ENCODE measurements at regions not wholly inside any gene's neighbourhood (a gene's known extent, or its start where the extent isn't known, plus 50 kb on each side); places are given as distances from the start of the nearest gene placed in this dataset.

DNA sequence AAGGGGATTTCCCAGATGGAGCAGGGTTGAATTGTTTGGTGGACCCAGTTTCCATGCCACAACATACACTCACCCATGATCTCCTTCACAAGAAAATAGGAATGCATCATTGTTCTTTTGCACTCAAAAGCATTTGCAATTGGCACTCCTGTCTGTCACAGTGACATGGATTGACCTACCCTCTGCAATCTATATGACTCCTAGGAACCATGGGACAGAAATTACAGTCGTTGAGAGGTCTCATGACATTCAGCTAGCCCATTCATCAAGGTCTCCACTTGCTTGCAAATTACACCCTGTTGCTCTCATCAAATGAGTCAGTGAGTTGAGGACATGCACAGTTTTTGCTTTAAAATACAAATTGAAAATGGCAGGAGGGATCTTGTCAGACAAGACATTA is 448.5 kb downstream of the LPIN1 start:
- no peak overlapping the region for H3K27ac ChIP-seq (ENCODE audit: low read depth, low read length)
- H3K27me3 ChIP-seq (ENCODE audit: control insufficient read depth, insufficient read depth, low read length): no peaks in the 10 kb centered on the region
- H3K4me3 ChIP-seq (ENCODE audit: low read depth, low read length): no peak overlapping the region
- no peaks in the 10 kb centered on the region for H3K36me3 ChIP-seq (ENCODE audit: control insufficient read depth, insufficient read depth, low read length)
- H3K4me1 ChIP-seq (ENCODE audit: control insufficient read depth, insufficient read depth, low read length): no peaks in the 10 kb centered on the region
- peaks cover 9% of the 10 kb centered on the region; the same call in 1 of the 2 replicates for H3K9me3 ChIP-seq (ENCODE audit: control insufficient read depth, insufficient read depth, low read depth, low read length)
- no peak overlapping the region for H3K9ac ChIP-seq (ENCODE audit: low read length)

DNA sequence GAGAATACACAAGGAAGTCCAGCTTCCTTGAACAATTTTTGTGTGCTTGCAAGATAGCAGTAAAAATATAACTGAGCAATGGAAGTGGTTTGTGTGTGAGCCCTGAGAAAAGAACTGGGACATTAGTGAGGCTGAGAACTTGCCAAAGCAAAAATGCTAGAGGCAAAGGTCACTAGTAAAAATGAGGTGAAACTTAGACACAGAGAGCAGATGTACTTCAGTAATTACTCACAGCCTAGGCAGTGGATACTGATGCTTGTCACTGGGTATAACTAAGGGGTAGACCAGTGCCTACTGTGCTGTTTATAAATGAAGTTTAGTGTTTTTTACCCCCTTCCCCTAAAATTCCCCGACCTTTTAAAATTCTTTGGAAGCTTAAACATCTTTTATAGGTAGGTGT is 450.1 kb downstream of the LPIN1 start:
- H3K27ac ChIP-seq (ENCODE audit: low read depth, low read length): no peak overlapping the region
- H3K36me3 ChIP-seq (ENCODE audit: control insufficient read depth, insufficient read depth, low read length): no peaks in the 10 kb centered on the region
- no peaks in the 10 kb centered on the region for H3K4me1 ChIP-seq (ENCODE audit: control insufficient read depth, insufficient read depth, low read length)
- no peaks in the 10 kb centered on the region for H3K27me3 ChIP-seq (ENCODE audit: control insufficient read depth, insufficient read depth, low read length)
- H3K9ac ChIP-seq (ENCODE audit: low read length): no peak overlapping the region
- no peak overlapping the region for H3K4me3 ChIP-seq (ENCODE audit: low read depth, low read length)
- H3K9me3 ChIP-seq (ENCODE audit: control insufficient read depth, insufficient read depth, low read depth, low read length): peaks cover 9% of the 10 kb centered on the region; the same call in 1 of the 2 replicates

DNA sequence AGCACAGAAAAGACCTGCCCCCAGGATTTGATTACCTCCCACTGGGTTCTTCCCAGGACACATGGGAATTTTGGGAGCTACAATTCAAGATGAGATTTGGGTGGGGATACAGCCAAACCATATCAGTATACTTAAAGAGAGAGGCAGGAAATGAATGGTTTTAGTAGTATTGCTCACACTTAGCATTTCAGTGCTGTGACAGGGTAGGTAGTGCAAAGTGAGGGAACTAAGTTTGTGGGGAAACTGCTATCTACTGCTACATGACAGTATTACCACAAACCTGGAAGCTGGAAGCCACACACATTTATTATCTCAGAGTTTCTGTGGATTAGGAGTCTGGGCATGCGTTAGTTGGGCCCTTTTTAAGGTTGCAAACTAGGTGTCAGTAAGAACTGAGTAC is 450.7 kb downstream of the LPIN1 start:
- no peak overlapping the region for H3K9ac ChIP-seq (ENCODE audit: low read length)
- H3K27me3 ChIP-seq (ENCODE audit: control insufficient read depth, insufficient read depth, low read length): no peaks in the 10 kb centered on the region
- H3K36me3 ChIP-seq (ENCODE audit: control insufficient read depth, insufficient read depth, low read length): no peaks in the 10 kb centered on the region
- H3K27ac ChIP-seq (ENCODE audit: low read depth, low read length): no peak overlapping the region
- H3K4me3 ChIP-seq (ENCODE audit: low read depth, low read length): no peak overlapping the region
- no peaks in the 10 kb centered on the region for H3K4me1 ChIP-seq (ENCODE audit: control insufficient read depth, insufficient read depth, low read length)
- peaks cover 9% of the 10 kb centered on the region; the same call in 1 of the 2 replicates for H3K9me3 ChIP-seq (ENCODE audit: control insufficient read depth, insufficient read depth, low read depth, low read length)

DNA sequence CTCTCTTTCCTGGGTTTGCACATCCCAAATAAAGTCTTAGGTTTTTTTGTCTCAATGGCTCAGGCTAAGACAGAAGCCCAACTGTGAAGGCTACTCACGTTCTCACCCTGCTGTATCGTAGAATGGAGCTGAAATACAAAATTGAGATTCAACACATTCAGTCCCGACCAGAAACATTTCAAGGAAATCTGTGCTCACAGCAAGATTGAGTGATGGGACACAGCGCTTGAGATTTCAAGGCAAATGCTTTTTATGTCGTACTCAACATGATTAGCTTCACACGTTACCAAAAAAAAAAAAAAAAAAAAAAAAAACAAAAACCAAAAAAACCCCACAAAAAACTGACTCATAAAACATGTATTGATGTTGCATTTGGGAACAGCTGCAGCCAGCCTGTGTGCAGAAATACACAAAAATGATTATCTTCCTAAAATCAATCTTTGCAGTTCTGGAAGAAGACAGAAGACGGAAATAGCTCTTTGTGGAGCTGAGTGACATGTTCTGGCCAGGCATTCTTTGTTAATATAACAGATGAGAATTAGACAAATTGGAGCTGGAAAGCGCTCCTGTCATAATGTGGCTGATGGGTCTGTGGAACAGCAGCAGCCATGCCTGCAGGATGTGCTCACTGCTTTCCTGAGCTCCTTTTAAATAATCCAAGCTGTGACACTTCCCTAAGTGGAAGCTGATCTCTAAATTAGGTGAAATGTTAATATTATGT is 453.2 kb downstream of the LPIN1 start:
- H3K4me1 ChIP-seq (ENCODE audit: control insufficient read depth, insufficient read depth, low read length): peaks cover 7% of the 10 kb centered on the region
- H3K27ac ChIP-seq (ENCODE audit: low read depth, low read length): no peak overlapping the region
- H3K9ac ChIP-seq (ENCODE audit: low read length): no peak overlapping the region
- peaks cover 9% of the 10 kb centered on the region; the same call in 1 of the 2 replicates for H3K9me3 ChIP-seq (ENCODE audit: control insufficient read depth, insufficient read depth, low read depth, low read length)
- no peaks in the 10 kb centered on the region for H3K27me3 ChIP-seq (ENCODE audit: control insufficient read depth, insufficient read depth, low read length)
- H3K4me3 ChIP-seq (ENCODE audit: low read depth, low read length): no peak overlapping the region
- no peaks in the 10 kb centered on the region for H3K36me3 ChIP-seq (ENCODE audit: control insufficient read depth, insufficient read depth, low read length)

DNA sequence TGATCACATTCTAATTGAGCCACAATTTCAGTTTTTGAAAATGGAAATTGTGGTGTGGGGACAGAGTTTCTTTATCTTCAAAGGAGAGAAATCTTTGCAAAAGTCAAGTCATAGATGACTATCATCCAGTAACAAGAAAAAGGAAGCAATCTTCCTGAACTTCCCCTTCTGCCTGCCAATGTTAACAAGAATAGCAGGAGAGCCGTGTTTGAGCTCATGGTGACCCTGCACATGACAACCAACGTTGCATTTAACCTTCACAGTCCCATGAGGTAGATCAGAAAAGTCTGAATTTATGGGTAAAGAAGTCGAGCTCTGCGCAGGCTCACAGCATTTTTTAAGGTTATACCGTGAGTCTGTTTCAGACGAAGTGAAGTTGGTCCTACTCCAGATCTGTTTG is 454.9 kb downstream of the LPIN1 start:
- H3K36me3 ChIP-seq (ENCODE audit: control insufficient read depth, insufficient read depth, low read length): no peaks in the 10 kb centered on the region
- peaks cover 7% of the 10 kb centered on the region for H3K4me1 ChIP-seq (ENCODE audit: control insufficient read depth, insufficient read depth, low read length)
- H3K27me3 ChIP-seq (ENCODE audit: control insufficient read depth, insufficient read depth, low read length): no peaks in the 10 kb centered on the region
- no peak overlapping the region for H3K4me3 ChIP-seq (ENCODE audit: low read depth, low read length)
- H3K9ac ChIP-seq (ENCODE audit: low read length): no peak overlapping the region
- peaks cover 9% of the 10 kb centered on the region; the same call in 1 of the 2 replicates for H3K9me3 ChIP-seq (ENCODE audit: control insufficient read depth, insufficient read depth, low read depth, low read length)
- no peak overlapping the region for H3K27ac ChIP-seq (ENCODE audit: low read depth, low read length)

DNA sequence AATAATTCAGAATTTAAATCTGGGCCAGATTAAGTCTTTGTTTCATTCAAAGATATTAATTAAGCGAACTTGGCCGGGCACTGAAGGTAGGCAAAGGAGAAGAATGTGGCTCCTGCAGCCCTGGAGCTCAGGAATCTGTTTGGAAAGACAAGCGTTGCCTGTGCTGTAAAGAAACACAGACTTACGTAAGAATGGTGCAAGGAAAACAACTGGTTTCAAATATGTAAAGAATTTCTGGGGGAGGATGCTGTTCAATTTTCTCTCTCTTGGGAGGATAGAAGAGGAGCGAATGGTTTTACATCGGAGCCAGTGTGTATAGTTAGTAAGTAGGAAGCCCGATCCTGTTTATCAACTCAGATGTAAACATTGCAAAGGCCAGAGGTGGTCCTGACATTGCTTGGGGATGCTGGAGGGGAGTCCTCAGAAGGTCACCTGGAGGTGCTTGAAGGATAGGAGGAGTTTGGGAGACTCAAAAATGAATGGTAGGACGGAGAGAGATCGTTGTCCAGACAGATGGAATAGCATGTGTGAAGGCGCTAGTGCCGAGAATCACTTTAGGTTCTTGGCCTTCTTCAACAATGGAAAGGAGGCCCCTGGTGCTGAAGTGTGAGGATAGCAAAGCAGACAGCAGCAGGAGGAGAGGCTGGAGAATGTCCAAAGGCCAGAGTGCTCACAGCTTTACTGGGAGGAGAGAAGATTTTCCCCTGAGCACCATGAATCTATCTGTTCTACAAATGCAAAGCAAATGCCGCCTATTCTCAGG is 456.1 kb downstream of the LPIN1 start:
- H3K36me3 ChIP-seq (ENCODE audit: control insufficient read depth, insufficient read depth, low read length): no peaks in the 10 kb centered on the region
- H3K4me3 ChIP-seq (ENCODE audit: low read depth, low read length): no peak overlapping the region
- H3K9me3 ChIP-seq (ENCODE audit: control insufficient read depth, insufficient read depth, low read depth, low read length): peaks cover 2% of the 10 kb centered on the region
- peaks cover 7% of the 10 kb centered on the region for H3K4me1 ChIP-seq (ENCODE audit: control insufficient read depth, insufficient read depth, low read length)
- no peak overlapping the region for H3K27ac ChIP-seq (ENCODE audit: low read depth, low read length)
- H3K9ac ChIP-seq (ENCODE audit: low read length): no peak overlapping the region
- no peaks in the 10 kb centered on the region for H3K27me3 ChIP-seq (ENCODE audit: control insufficient read depth, insufficient read depth, low read length)

DNA sequence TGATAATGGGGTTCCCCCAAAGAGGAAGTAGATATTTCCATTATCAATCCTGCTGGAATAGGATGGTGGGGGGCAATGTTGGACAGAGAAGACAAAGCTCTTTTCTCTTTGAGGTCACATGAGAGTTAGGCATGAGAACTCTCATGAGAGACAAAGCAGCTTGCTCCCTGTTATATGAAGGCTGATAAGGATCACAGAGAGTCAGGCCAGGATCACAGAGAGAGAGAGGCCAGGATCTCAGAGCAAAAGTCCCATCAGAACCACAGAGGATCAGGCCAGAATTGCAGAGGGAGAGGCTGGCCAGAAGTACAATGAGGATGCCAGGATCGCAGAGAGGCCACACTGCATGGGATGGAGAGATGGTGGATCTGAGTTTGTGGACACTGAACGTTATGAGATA is 457.1 kb downstream of the LPIN1 start:
- Histone ChIP-seq H3K27ac (ENCODE audit: low read depth, low read length) (no peak overlapping the region), H3K36me3 (ENCODE audit: control insufficient read depth, insufficient read depth, low read length) (no peaks in the 10 kb centered on the region), H3K9ac (ENCODE audit: low read length) (no peak overlapping the region), H3K27me3 (ENCODE audit: control insufficient read depth, insufficient read depth, low read length) (no peaks in the 10 kb centered on the region), H3K4me3 (ENCODE audit: low read depth, low read length) (no peak overlapping the region), H3K4me1 (ENCODE audit: control insufficient read depth, insufficient read depth, low read length) (peaks cover 7% of the 10 kb centered on the region), H3K9me3 (ENCODE audit: control insufficient read depth, insufficient read depth, low read depth, low read length) (no peaks in the 10 kb centered on the region; the same call in 1 of the 2 replicates)

DNA sequence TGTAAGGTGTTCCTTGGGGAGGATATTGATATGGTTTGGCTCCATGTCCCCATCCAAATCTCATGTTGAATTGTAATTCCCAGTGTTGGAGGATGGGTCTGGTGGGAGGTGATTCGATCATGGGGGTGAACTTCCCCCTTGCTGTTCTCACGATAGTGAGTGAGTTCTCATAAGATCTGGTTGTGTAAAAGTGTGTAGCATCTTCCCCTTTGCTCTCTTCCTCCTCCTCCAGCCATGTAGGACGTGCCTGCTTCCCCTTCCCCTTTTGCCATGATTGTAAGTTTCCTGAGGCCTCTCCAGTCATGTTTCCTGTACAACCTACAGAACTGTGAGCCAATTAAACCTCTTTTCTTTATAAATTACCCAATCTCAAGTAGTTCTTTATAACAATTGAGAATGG is 458.7 kb downstream of the LPIN1 start:
- Histone ChIP-seq H3K36me3 (ENCODE audit: control insufficient read depth, insufficient read depth, low read length) (no peaks in the 10 kb centered on the region), H3K9me3 (ENCODE audit: control insufficient read depth, insufficient read depth, low read depth, low read length) (no peaks in the 10 kb centered on the region; the same call in 1 of the 2 replicates), H3K4me1 (ENCODE audit: control insufficient read depth, insufficient read depth, low read length) (peaks cover 7% of the 10 kb centered on the region), H3K4me3 (ENCODE audit: low read depth, low read length) (no peak overlapping the region), H3K9ac (ENCODE audit: low read length) (no peak overlapping the region), H3K27me3 (ENCODE audit: control insufficient read depth, insufficient read depth, low read length) (no peaks in the 10 kb centered on the region), H3K27ac (ENCODE audit: low read depth, low read length) (no peak overlapping the region)

DNA sequence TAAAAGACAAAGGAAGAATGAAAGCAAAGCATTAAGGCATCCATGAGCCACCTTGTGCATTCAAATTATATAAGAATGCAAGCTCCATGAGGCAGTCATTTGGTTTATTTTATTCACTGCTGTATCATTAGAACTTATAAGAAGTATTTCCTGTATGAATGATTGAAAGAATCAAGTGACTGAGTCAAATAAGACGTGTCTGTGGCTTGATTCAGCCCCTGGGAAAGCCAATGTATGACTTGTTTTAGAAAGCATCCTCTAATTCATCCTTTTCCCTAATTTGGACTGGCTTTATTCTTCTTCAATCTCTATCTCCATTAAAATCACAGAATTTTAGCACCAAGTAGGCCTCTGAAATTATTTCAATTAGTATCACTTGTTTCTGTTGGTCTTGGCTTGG is 461.1 kb downstream of the LPIN1 start:
- H3K27me3 ChIP-seq (ENCODE audit: control insufficient read depth, insufficient read depth, low read length): no peaks in the 10 kb centered on the region
- no peak overlapping the region for H3K4me3 ChIP-seq (ENCODE audit: low read depth, low read length)
- H3K4me1 ChIP-seq (ENCODE audit: control insufficient read depth, insufficient read depth, low read length): peaks cover 4% of the 10 kb centered on the region
- H3K36me3 ChIP-seq (ENCODE audit: control insufficient read depth, insufficient read depth, low read length): no peaks in the 10 kb centered on the region
- no peak overlapping the region for H3K27ac ChIP-seq (ENCODE audit: low read depth, low read length)
- no peak overlapping the region for H3K9ac ChIP-seq (ENCODE audit: low read length)
- no peaks in the 10 kb centered on the region; the same call in 1 of the 2 replicates for H3K9me3 ChIP-seq (ENCODE audit: control insufficient read depth, insufficient read depth, low read depth, low read length)

DNA sequence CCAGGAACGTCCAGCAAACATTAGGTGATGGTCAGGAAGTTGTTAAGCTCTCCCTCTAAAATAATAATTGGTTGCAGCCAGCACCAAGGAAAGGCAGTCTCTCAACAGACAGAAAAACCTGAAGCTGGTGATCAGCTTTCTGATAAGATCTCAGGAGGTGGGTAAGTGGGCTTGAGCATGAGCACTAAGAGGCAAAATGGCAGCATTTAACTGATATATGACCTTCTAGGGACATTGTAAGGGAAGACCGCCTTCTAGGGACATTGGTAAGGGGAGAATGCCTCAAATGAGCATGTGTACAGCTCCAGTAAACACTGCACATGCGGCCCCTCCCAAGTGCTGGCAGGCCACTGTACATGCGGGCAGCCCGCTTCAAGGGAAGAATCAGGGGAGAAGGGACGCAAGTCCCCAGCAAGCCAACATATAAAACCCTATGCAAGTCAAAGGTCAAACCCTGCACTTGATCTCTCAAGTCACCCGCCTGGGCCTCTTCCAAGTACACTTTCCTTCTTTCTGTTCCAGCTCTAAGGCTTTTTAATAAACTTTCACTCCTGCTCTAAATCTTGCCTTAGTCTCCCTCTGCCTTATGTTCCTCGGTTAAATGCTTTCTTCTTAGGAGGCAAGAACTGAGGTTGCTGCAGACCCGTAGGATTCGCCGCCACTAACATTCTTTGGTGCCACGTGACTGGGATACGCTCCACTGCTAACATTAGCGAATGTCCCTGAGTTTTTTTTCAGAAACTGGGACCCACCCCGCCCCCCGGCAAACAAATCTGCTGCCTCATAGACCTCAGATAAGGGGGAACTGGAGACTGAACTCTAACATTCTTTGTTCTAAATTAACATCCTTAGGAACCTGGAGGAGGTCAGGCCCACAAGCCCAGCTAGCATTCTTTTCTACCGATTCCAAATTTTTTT is 463.8 kb downstream of the LPIN1 start:
- Histone ChIP-seq H3K9me3 (ENCODE audit: control insufficient read depth, insufficient read depth, low read depth, low read length) (no peaks in the 10 kb centered on the region; the same call in 1 of the 2 replicates), H3K36me3 (ENCODE audit: control insufficient read depth, insufficient read depth, low read length) (no peaks in the 10 kb centered on the region), H3K9ac (ENCODE audit: low read length) (no peak overlapping the region), H3K4me1 (ENCODE audit: control insufficient read depth, insufficient read depth, low read length) (no peaks in the 10 kb centered on the region), H3K27ac (ENCODE audit: low read depth, low read length) (no peak overlapping the region), H3K4me3 (ENCODE audit: low read depth, low read length) (no peak overlapping the region), H3K27me3 (ENCODE audit: control insufficient read depth, insufficient read depth, low read length) (no peaks in the 10 kb centered on the region)
